GM18505 (cell line): ENCODE measurements at regions not wholly inside any gene's neighbourhood (a gene's known extent, or its start where the extent isn't known, plus 50 kb on each side); places are given as distances from the start of the nearest gene placed in this dataset.

ENCODE experiments used
- ATAC-seq: cut with Tn5 transposase; IDR thresholded peaks from one replicate; pipeline ENCODE4 v1.9.1; 2021; ENCODE audit not compliant: unreplicated experiment
- POLR2A ChIP-seq: IDR thresholded peaks from 4 replicates; pipeline ENCODE4 v1.6.1; 2011; ENCODE audit warnings: borderline replicate concordance; ENCODE audit not compliant: insufficient read depth, insufficient read length; ENCODE audit errors: extremely low read depth

DNA sequence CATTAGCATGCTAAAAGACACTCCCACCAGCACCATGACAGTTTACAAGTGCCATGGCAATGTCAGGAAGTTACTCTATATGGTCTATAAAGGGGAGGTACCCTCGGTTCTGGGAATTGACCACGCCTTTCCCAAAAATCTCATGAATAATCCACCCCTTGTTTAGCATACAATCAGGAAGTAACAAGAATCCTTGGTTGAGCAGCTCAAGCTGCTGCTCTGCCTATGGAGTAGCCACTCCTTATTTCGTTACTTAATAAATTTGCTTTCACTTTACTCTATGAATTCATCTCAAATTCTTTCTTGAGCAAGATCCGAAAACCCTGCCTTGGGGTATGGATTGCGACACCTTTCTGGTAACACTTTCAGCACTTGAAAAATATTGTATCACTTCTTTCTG, 243.0 kb downstream of the BMP2 start:
- no peak for TF ChIP-seq POLR2A
- ATAC-seq, result no peak

DNA sequence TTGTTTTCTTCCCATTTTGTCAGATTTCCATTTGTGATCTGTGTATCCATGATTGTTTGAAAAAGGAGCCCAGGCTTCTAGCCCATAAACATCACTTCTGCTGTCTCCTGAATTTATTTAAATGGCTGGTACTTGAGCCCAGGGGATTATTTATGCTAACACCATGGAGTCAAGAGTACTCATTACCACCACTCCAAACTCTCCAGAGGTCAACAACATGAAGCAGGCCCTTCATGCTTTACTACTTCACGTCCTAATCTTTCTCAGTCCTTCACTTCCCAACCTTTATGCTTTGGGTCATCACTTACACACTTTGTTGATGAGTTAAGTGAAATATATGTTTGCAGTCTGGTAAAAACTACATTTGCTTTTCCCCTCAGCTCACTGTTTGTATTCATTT, 247.8 kb downstream of the BMP2 start:
- no peak for ATAC-seq
- no peak for TF ChIP-seq POLR2A

DNA sequence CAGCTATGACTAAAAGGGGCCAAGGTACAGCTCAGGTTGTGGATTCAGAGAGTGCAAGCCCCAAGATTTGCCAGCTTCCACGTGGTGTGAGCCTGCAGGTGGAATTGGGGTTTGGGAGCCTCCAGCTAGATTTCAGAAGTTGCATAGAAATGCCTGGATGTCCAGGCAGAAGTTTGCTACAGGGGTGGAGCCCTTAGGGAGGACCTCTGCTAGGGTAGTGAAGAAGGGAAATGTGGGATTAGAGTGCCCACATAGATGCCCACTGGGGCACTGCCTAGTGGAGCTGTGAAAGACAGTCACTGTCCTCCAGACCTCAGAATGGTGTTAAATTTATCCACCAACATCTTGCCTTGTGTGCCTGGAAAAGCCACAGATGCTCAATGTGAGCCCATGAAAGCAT, 255.1 kb downstream of the BMP2 start:
- TF ChIP-seq POLR2A, result no peak
- ATAC-seq, result no peak

DNA sequence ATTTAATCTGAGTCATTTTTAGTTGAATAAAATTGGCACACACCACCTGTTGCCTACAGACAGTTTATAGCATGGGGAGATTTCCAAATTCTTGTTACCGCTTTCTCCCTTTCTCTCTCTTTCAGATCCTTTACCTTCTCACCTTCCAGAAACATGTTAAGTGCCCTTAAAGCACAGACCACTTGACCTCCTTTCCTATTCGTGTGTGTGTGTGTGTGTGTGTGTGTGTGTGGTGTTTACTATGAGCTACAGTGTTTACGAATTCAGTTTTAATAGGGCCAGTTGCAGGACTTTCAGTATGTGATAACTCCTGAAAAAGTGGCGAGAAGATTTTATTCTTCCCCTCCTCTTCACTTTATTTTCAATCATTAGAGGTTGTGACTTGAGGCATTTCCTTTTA, 258.1 kb downstream of the BMP2 start:
- no peak for ATAC-seq
- no peak for TF ChIP-seq POLR2A

DNA sequence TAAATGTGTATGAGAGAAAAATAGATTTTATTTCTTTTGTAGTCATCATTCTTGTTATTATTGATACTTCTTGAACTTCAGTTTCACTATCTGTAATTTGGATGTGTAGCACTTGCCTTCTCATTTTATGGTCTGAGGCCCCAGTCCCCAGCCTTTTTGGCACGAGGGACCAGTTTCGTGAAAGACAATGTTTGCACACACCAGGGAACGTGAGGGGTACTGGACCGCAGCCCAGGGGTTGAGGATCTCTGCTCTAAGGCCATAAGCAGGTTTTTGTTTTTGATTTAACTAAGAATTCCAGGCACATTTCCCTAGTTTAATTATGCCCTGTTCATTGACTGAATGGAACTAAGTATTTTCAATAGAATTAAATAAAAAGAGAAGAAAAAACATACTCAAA, 261.5 kb downstream of the BMP2 start:
- TF ChIP-seq POLR2A, result no peak
- ATAC-seq, result no peak

DNA sequence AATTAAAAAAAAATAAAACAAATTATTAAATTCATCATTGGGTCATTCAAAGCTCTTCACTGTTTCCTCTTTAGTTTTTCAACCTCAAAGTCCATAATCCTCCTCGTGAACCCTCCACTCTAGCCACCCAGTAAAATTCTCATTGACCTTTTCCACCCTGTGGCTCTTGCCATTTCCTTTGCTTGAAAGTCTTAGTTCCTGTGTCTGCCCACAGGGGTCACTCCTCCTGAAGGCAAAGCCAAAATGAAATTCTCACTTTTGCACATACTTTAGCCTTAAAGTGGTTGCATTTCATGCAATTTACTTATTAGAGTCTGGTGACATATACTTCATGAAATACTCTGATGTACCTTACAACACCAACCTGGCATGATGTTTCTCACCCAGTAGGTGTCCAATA, 263.7 kb downstream of the BMP2 start:
- ATAC-seq, result no peak

DNA sequence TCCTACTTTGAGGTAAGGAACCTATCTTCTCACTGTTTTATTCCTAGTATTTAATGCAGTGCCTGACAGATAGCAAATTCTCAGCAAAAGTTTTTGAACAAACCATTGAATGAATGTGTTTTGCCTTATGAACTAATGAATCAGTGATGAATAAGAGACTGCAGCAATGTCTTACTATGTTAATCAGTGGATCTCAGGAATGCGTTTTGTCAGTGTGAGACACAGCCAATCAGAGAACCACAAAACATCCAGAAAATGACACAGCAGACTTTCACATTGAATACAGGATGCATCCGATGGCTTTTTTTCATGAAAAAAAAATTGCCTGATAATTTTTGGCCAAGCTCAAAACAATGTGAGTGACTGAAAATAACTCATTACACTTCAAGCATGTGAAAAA, 270.5 kb downstream of the BMP2 start:
- no peak for ATAC-seq
- TF ChIP-seq POLR2A, result no peak

More for the DNA sequence above, 263.7 kb downstream of the BMP2 start:
- TF ChIP-seq POLR2A, result no peak

DNA sequence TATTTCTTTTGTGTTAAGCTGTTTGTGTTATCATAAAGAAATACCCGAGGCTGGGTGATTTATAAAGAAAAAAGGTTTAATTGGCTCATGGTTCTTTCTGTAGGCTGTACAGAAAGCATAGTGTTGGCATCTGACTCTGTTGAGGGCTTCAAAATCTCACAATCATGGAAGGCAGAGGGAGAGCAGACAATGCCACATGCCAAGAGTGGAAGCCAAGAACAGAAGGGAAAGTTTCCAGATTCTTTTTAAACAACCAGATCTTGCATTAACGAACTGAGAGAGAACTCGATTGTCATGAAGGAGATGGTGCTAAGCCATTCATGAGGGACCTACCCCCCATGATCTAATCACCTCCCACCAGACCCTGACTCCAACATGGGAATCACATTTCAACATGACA, 290.1 kb downstream of the BMP2 start:
- no peak for ATAC-seq
- TF ChIP-seq POLR2A, result no peak

DNA sequence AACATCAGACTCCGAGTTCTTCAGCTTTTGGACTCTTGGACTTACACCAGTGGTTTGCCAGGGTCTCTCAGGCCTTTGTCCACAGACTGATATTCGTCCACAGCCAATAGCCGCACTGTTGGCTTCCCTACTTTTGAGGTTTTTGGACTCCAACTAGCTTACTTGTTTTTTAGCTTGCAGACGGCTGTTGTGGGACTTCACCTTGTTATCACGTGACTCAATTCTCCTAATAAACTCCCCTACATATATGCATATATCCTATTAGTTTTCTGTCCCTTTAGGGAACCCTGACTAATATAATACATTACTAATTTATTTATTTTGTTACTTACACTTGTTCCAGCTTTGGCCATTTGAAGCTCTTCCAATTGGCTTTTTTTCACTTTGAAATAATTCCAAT, 311.3 kb downstream of the BMP2 start:
- no peak for ATAC-seq
- no peak for TF ChIP-seq POLR2A

DNA sequence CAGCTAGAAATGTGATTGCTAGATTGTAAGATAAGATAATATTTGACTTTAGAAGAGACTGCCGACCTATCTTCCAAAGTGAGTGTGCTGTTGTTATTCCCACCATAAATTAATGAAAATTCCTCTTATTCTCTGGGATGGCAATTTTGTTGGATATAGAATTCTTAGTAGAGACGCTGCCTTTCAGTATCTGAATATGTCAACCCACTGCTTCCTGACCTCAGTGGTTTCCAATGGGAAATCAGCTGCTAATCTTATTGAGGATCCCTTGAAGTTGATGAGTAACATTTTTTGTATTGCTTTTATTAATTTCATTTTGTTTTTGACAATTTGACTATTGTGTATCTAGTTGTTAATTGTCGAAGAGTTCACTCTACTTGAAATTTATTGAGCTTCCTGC, 313.0 kb downstream of the BMP2 start:
- no peak for ATAC-seq
- no peak for TF ChIP-seq POLR2A

DNA sequence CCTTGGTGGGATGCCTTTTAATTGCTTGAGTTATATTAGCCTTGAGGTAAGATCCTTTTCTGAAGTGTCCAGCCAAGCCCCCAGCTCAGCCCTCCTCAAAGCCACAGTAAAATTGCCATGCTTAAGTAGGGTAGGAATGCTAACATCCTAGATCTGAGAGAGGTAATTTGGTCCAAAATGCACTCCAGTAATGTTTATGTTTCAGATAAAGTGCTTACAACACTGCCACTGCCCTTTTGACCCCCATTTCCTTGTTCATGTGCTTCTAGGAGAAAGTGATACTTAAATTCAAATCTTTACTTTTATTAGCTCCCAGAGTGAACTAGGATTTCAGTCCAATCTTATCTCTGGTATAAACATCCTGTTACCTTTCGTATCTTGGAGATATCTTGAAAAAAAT, 318.0 kb downstream of the BMP2 start:
- no peak for TF ChIP-seq POLR2A
- ATAC-seq, result no peak

DNA sequence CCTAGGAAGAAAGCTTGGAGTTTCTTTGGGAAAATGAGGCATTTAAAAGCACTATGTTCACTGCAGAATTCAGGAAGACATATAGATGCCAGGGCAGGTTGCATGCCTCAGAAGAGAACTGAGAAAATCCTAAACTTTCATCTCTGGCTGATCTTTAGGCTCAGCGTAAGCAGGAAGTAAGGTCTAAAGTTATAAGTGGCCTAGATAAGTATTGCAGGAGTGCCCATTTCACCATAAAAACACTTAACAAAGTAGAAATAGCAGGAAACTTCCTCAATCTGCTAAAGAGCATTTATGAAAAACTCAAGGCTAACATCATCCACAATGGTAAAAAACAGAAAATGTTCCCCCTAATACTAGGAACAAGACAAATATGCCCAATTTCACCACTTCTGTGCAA, 320.3 kb downstream of the BMP2 start:
- TF ChIP-seq POLR2A, result no peak
- ATAC-seq, result no peak

DNA sequence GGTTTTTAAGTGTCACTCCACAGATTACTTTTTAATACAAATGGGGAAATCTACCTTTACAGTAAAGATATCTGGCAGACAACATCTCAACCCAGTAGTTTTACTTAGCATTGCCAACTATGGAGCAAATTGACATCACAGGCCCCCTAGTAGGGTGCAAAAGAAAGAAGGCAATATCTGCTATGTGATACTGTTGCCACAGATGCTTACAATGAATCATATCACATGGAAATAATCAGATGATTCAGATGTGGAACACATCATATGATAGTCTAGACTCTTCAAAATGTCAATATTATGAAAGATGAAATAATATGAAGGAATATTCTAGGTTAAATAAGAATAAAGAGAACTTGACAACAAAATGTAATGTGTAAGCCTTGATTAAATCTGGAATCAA, 322.5 kb downstream of the BMP2 start:
- ATAC-seq, result no peak
- no peak for TF ChIP-seq POLR2A

DNA sequence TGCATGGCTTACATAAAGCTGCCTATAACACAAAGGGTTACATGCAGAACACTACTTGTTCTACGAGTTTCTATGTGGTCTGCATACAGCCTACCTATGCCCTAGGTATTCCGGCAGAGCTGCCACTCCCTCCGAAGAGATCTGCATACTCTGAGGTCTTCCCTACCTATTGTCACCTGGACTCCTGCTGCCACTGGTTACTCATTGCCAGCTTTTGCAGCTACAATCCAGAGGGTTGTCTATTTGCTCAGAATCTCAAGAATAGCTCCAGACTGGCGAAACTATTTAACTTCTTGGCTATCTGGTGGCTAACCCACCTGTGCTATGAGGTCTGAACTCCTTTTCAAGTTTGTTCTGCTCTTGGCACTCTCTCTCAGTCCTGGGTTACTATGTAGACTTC, 323.3 kb downstream of the BMP2 start:
- no peak for ATAC-seq
- TF ChIP-seq POLR2A, result no peak

DNA sequence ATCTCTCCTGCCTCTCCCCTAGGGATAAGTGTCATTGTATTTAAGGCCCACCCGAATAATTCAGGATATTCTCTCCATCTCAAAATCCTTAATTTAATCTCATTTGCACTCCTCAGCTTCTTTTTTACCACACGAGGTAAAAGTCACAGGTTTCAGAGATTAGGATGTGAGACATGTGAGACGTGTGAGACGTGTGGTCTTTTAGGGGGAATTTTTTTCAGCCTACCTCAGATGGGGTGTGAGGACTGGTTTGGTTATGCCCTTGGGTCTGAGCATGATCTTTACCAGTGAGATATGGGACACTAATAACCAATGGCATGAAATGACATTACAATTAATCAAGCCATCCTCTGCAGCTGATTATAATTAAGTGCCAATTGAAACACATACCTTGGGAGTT, 324.2 kb downstream of the BMP2 start:
- no peak for TF ChIP-seq POLR2A
- ATAC-seq, result no peak
